K562 (cell line): ENCODE measurements at regions not wholly inside any gene's neighbourhood (a gene's known extent, or its start where the extent isn't known, plus 50 kb on each side); places are given as distances from the start of the nearest gene placed in this dataset.

Source experiments
- EP300 ChIP-seq: IDR thresholded peaks from 2 replicates; pipeline ENCODE4 v1.6.1; 2012; ENCODE audit warnings: low read length, improper control_type of control experiment
- NFIC ChIP-seq: fragments of 450-650 bp; IDR thresholded peaks from 2 replicates; pipeline ENCODE4 v1.6.1; 2017; ENCODE audit warnings: mild to moderate bottlenecking, inconsistent platforms
- RCOR1 ChIP-seq, 2 experiments: IDR thresholded peaks; 2 replicates each; pipeline ENCODE4 v1.6.1; 2012; ENCODE audit warnings: low read depth in 2 of 2, low read length in 2 of 2, borderline replicate concordance in 1 of 2, improper control_type of control experiment in 1 of 2
- RUNX1 ChIP-seq: sonication (generic); IDR thresholded peaks from 2 replicates; pipeline ENCODE4 v1.6.1; 2016; ENCODE audit warnings: antibody characterized with exemption, low read depth
- SIN3A ChIP-seq, 2 experiments: fragments of 150-350 bp in 1 of 2; IDR thresholded peaks; 2 replicates each; pipeline ENCODE4 v1.6.1; 2011 to 2016; ENCODE audit warnings: borderline replicate concordance in 2 of 2, low read depth in 2 of 2, low read length in 2 of 2, mild to moderate bottlenecking in 2 of 2, moderate library complexity in 2 of 2; ENCODE audit not compliant: control insufficient read depth in 1 of 2

DNA sequence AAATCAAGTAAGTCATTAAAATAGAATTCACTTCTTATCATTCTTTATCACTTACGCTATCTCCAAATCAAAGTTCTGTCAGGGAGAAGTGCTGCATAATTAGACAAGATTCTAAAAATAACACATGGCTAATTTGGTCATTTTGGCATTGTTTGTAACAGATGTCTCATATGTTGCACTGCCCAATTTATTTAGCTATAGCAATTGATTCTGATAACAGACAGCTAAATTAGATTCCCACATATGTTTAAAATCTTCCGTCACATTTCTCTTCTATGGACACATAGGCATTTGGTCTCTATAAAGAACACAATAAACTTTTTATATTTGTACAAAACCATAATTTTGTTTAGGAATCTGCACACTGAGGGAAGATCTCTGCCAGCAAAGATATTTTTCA lies 644.5 kb upstream of the VRK2 start:
- TF ChIP-seq EP300 (no peak), RUNX1 (no peak), RCOR1 (IDR thresholded peaks at IDR 0.05; ENCODE audit: borderline replicate concordance in 1 of 2, low read depth in 2 of 2, low read length in 2 of 2) (no peak), NFIC (no peak), SIN3A (IDR thresholded peaks at IDR 0.05; ENCODE audit: borderline replicate concordance in 2 of 2, control insufficient read depth in 1 of 2, low read depth in 2 of 2, low read length in 2 of 2) (no peak)
